DMS53 treated with DMSO at 0.1 percent for 48 hours (cell line): ENCODE measurements at regions not wholly inside any gene's neighbourhood (a gene's known extent, or its start where the extent isn't known, plus 50 kb on each side); places are given as distances from the start of the nearest gene placed in this dataset.
"Not testable (repeated sequence)": the region's sequence is repeated elsewhere in the genome, so short reads cannot be mapped to it uniquely, and the experiment has no call there.

Experiments
- DNase-seq: peaks from one replicate; lab custom pipeline; 2025; ENCODE audit not compliant: unreplicated experiment; lab: John Stamatoyannopoulos, UW

- DNase-seq: no peak
Measured at GRCh38 chr6:140379919-140380318, 1005.5 kb upstream of the CITED2 start.

- no peak for DNase-seq
Measured at GRCh38 chr6:140376209-140376608, 1001.8 kb upstream of the CITED2 start.

GRCh38 chr6:140373728-140374127 lies 999.3 kb upstream of the CITED2 start:
- not testable (repeated sequence) for DNase-seq

- no peak for DNase-seq
Measured at GRCh38 chr6:140372064-140372463, 997.6 kb upstream of the CITED2 start.

GRCh38 chr6:140370976-140371870 lies 996.8 kb upstream of the CITED2 start:
- DNase-seq: no peak

GRCh38 chr6:140370441-140370840 lies 996.0 kb upstream of the CITED2 start:
- no peak for DNase-seq

GRCh38 chr6:140366991-140367390 lies 992.5 kb upstream of the CITED2 start:
- DNase-seq: no peak

GRCh38 chr6:140364916-140365315 lies 990.5 kb upstream of the CITED2 start:
- DNase-seq: no peak

- DNase-seq: no peak
Measured at GRCh38 chr6:140360651-140361050, 986.2 kb upstream of the CITED2 start.

GRCh38 chr6:140355476-140355875 lies 981.0 kb upstream of the CITED2 start:
- no peak for DNase-seq

GRCh38 chr6:140354296-140354695 lies 979.8 kb upstream of the CITED2 start:
- no peak for DNase-seq

GRCh38 chr6:140353536-140353935 lies 979.1 kb upstream of the CITED2 start:
- DNase-seq: no peak

- DNase-seq: no peak
Measured at GRCh38 chr6:140346428-140346827, 972.0 kb upstream of the CITED2 start.

- DNase-seq: no peak
Measured at GRCh38 chr6:140345935-140346334, 971.5 kb upstream of the CITED2 start.

- DNase-seq: no peak
Measured at GRCh38 chr6:140344142-140344913, 969.9 kb upstream of the CITED2 start.

GRCh38 chr6:140343128-140343527 lies 968.7 kb upstream of the CITED2 start:
- no peak for DNase-seq

- no peak for DNase-seq
Measured at GRCh38 chr6:140341272-140341671, 966.8 kb upstream of the CITED2 start.

GRCh38 chr6:140340795-140341194 lies 966.3 kb upstream of the CITED2 start:
- DNase-seq: no peak

GRCh38 chr6:140339084-140339483 lies 964.6 kb upstream of the CITED2 start:
- not testable (repeated sequence) for DNase-seq

- no peak for DNase-seq
Measured at GRCh38 chr6:140321891-140322290, 947.4 kb upstream of the CITED2 start.

GRCh38 chr6:140320081-140321080 lies 945.9 kb upstream of the CITED2 start:
- DNase-seq: no peak
